ENCODE measurements at regions not wholly inside any gene's neighbourhood (a gene's known extent, or its start where the extent isn't known, plus 50 kb on each side); places are given as distances from the start of the nearest gene placed in this dataset.

GRCh38 chr6:23002044-23002619, 432.8 kb downstream of the HDGFL1 start:
- H4K20me1 ChIP-seq (ENCODE audit: insufficient read depth, low read length), result no peaks in the 10 kb centered on the region
- ChIA-PET POLR2A (no interaction called here), CTCF (ENCODE audit: low intra/inter-chr PET ratio, low total read pairs) (no interaction called here)
- H3K27ac ChIP-seq (ENCODE audit: extremely low read length, insufficient read depth, low read length), result no peak overlapping the region
- TF ChIP-seq HMGA1 (CRISPR knock-in tag; conservative IDR thresholded peaks at IDR 0.05), result no peak
- no peak for TF ChIP-seq PHB2 (IDR thresholded peaks at IDR 0.05; ENCODE audit: partially characterized antibody)
- TF ChIP-seq ZNF251 (CRISPR knock-in tag; IDR thresholded peaks at IDR 0.05), result no peak
- no peak for TF ChIP-seq MXD1 (CRISPR knock-in tag; IDR thresholded peaks at IDR 0.05)
- TF ChIP-seq ARHGAP35 (CRISPR knock-in tag; IDR thresholded peaks at IDR 0.05; ENCODE audit: borderline replicate concordance), result no peak
- TF ChIP-seq DR1 (CRISPR knock-in tag; IDR thresholded peaks at IDR 0.05), result no peak
- TF ChIP-seq NR2F6 (IDR thresholded peaks at IDR 0.05), result no peak
- no peak for TF ChIP-seq NR2F6 (CRISPR knock-in tag; IDR thresholded peaks at IDR 0.05)
- TF ChIP-seq GATAD1 (CRISPR knock-in tag; IDR thresholded peaks at IDR 0.05), result no peak
- H3K9ac ChIP-seq (ENCODE audit: insufficient read depth, low read depth, low read length), result no peak overlapping the region
- H3K79me2 ChIP-seq (ENCODE audit: insufficient read depth, low read length), result no peaks in the 10 kb centered on the region
- H3K4me1 ChIP-seq (ENCODE audit: insufficient read depth, low read length), result no peaks in the 10 kb centered on the region
- WGBS (ENCODE audit: low lambda C conversion rate), result 7% methylated on average over 1 of the region's 1 CpG
- peaks cover 93% of the 10 kb centered on the region for H3K9me3 ChIP-seq (ENCODE audit: low read length)
- no peak overlapping the region for H3K4me2 ChIP-seq (ENCODE audit: low read depth, low read length)
- intact Hi-C loops (cut with micrococcal nuclease; ENCODE audit: unreplicated experiment) (no loop called here), in situ Hi-C loops (cut with HindIII; ENCODE audit: extremely low pct_ligation_motif_present, low pct_unique_long_range_greater_than_20kb) (no loop called here)
- ATAC-seq (no peak), FAIRE-seq (no peak), DNase-seq (ENCODE audit: low spot score) (no peak)
- no TSS peak for BruUV-seq (replicated peaks)
- no peaks in the 10 kb centered on the region for H3K27me3 ChIP-seq (ENCODE audit: control insufficient read depth in 1 of 2, insufficient read depth in 2 of 2, low read length in 2 of 2)
- no peaks in the 10 kb centered on the region for H3K36me3 ChIP-seq (replicated peaks in 1 of 2; ENCODE audit: control insufficient read depth in 1 of 2, insufficient read depth in 2 of 2, low read length in 2 of 2)
- H3K4me3 ChIP-seq (replicated peaks in 1 of 3; ENCODE audit: insufficient read depth in 1 of 3, low read depth in 2 of 3, low read length in 3 of 3), result no peak overlapping the region
- H2AFZ ChIP-seq (ENCODE audit: low read length), result no peak overlapping the region

DNA sequence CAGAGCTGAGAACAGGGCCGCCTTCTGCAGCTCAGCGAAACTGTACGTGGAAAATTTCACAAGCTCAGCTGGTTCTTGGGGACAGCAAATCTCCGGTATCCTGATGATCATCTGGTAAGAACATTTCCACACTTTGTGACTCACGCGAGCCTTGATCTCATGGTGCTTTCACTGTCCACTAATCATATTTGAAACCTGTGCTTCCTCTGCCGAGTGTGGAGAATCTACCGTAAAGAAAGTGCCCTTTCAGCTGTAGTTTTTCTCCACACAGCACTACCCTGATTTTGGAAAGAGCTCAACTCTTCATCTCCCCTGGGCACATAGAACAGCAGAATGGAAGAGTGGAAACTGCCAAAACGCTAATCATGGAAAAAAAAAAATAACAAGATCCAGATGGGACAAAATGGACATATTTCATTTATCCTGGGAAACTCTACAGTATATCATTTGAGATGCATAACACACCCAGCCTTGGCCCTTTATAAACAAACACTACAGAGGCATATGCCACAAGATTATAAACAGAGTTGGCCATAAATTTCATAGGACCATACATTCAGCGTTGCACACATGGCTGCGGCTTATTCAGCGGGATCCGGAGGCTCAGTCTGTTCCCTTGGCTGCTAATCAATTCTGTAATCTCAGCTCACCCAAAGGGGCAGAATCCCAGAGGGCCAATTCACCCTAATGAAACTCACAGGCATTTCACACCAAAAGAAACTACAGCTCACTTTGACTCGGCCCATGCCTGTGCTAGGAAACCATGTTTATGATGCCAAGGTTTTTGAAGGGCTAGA, 434.5 kb downstream of the HDGFL1 start:
- H3K9me3 ChIP-seq (ENCODE audit: low read length), result peaks cover 92% of the 10 kb centered on the region
- no peaks in the 10 kb centered on the region for H3K4me1 ChIP-seq (ENCODE audit: insufficient read depth, low read length)
- no peaks in the 10 kb centered on the region for H3K36me3 ChIP-seq (replicated peaks in 1 of 2; ENCODE audit: control insufficient read depth in 1 of 2, insufficient read depth in 2 of 2, low read length in 2 of 2)
- BruUV-seq (replicated peaks), result no TSS peak
- no peak overlapping the region for H3K4me2 ChIP-seq (ENCODE audit: low read depth, low read length)
- H3K27me3 ChIP-seq (ENCODE audit: control insufficient read depth in 1 of 2, insufficient read depth in 2 of 2, low read length in 2 of 2), result no peaks in the 10 kb centered on the region
- ChIA-PET CTCF (ENCODE audit: low intra/inter-chr PET ratio, low total read pairs) (no interaction called here), POLR2A (no interaction called here)
- FAIRE-seq (no peak), ATAC-seq (no peak), DNase-seq (ENCODE audit: low spot score) (no peak)
- H3K79me2 ChIP-seq (ENCODE audit: insufficient read depth, low read length), result no peaks in the 10 kb centered on the region
- TF ChIP-seq, protein P1, sequence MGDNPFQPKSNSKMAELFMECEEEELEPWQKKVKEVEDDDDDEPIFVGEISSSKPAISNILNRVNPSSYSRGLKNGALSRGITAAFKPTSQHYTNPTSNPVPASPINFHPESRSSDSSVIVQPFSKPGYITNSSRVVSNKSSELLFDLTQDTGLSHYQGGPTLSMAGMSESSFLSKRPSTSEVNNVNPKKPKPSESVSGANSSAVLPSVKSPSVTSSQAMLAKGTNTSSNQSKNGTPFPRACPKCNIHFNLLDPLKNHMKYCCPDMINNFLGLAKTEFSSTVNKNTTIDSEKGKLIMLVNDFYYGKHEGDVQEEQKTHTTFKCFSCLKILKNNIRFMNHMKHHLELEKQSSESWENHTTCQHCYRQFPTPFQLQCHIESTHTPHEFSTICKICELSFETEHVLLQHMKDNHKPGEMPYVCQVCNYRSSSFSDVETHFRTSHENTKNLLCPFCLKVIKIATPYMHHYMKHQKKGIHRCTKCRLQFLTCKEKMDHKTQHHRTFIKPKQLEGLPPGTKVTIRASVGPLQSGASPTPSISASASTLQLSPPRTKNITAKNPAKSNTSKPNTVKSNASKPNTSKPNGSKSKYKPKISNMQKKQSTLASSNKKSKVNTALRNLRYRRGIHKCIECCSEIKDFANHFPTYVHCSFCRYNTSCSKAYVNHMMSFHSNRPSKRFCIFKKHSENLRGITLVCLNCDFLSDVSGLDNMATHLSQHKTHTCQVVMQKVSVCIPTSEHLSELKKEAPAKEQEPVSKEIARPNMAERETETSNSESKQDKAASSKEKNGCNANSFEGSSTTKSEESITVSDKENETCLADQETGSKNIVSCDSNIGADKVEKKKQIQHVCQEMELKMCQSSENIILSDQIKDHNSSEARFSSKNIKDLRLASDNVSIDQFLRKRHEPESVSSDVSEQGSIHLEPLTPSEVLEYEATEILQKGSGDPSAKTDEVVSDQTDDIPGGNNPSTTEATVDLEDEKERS (CRISPR knock-in tag; IDR thresholded peaks at IDR 0.05), result no peak
- TF ChIP-seq ELF1 (CRISPR knock-in tag; IDR thresholded peaks at IDR 0.05) (no peak), RAD51 (IDR thresholded peaks at IDR 0.05; ENCODE audit: borderline replicate concordance) (no peak)
- WGBS (ENCODE audit: low lambda C conversion rate), result 60% methylated on average over 14 of the region's 14 CpGs
- H4K20me1 ChIP-seq (ENCODE audit: insufficient read depth, low read length), result no peaks in the 10 kb centered on the region
- intact Hi-C loops (cut with micrococcal nuclease; ENCODE audit: unreplicated experiment) (no loop called here), in situ Hi-C loops (cut with HindIII; ENCODE audit: extremely low pct_ligation_motif_present, low pct_unique_long_range_greater_than_20kb) (no loop called here)
- no peak overlapping the region for H3K27ac ChIP-seq (ENCODE audit: extremely low read length, insufficient read depth, low read length)
- no peak overlapping the region for H2AFZ ChIP-seq (ENCODE audit: low read length)
- H3K9ac ChIP-seq (ENCODE audit: insufficient read depth, low read depth, low read length), result no peak overlapping the region
- H3K4me3 ChIP-seq (replicated peaks in 1 of 3; ENCODE audit: insufficient read depth in 1 of 3, low read depth in 2 of 3, low read length in 3 of 3), result no peak overlapping the region

All from HepG2 (cell line).